ENCODE measurements at regions not wholly inside any gene's neighbourhood (a gene's known extent, or its start where the extent isn't known, plus 50 kb on each side); places are given as distances from the start of the nearest gene placed in this dataset.

DNA sequence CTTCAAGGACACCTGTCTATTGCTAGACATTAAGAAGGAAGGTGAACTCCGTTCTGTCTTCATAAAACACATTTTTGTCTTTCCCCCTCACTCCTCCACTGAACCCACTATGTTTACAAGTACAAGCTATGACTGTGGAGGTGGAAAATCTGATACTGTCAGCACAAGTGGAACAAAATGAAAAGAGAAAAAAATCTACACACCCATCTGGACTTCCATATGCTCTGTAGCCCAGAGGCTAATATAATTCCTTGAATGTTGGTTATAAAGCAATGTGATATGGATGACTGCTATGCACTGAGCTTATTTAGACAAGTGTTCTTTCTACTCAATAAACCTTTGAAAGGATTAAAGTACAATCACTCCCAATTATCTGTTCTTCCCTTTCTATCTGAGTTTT is 713.5 kb downstream of the DIAPH3 start:
- no peak for TF ChIP-seq CTCF (conservative IDR thresholded peaks at IDR 0.05)
- no peak overlapping the region for H3K23ac ChIP-seq (ENCODE audit: insufficient read length, low read depth, low read length)

More for the DNA sequence above, 713.5 kb downstream of the DIAPH3 start:
- no peak overlapping the region for H2BK15ac ChIP-seq (ENCODE audit: low read depth, low read length)
- no peaks in the 10 kb centered on the region for H3K27me3 ChIP-seq (ENCODE audit: insufficient read depth, low read length)
- H3K4me2 ChIP-seq (ENCODE audit: insufficient read depth, insufficient read length, low read length) = no peak overlapping the region
- H4K91ac ChIP-seq (ENCODE audit: insufficient read length, low read depth, low read length) = no peak overlapping the region
- H3K9me3 ChIP-seq (ENCODE audit: control insufficient read depth, low read depth, low read length) = no peaks in the 10 kb centered on the region
- Mint-ChIP-seq H3K4me3 (no peak overlapping the region), H3K4me1 (peaks cover 62 to 83% of the 10 kb centered on the region in 2 experiments), H3K9me3 (no peaks in the 10 kb centered on the region; a peak in 1 of 5 replicates), H3K27me3 (ENCODE audit: low read depth) (peaks cover 2% of the 10 kb centered on the region; the same call in 1 of the 2 replicates), H3K27ac (peak overlapping the region in 2 of 3 experiments; percentile 3 to 21; a peak in 2 of 7 replicates), H3K36me3 (ENCODE audit: insufficient read depth in 1 of 3, low read depth in 3 of 3) (peaks cover 0 to 7% (median 6%) of the 10 kb centered on the region in 3 experiments; a peak in 3 of 7 replicates)
- no peak overlapping the region for H4K5ac ChIP-seq (ENCODE audit: insufficient read length, low read depth, low read length)
- H3K27ac ChIP-seq (ENCODE audit: insufficient read length, low read depth, low read length) = no peak overlapping the region
- no peak overlapping the region for H3T11ph ChIP-seq (ENCODE audit: low read length)
- no peak overlapping the region for H3K18ac ChIP-seq (ENCODE audit: insufficient read length, low read depth, low read length)
- no peak for DNase-seq
- H3K4me1 ChIP-seq (ENCODE audit: insufficient read depth, low read length) = peaks cover 16% of the 10 kb centered on the region
- no peak overlapping the region for H4K8ac ChIP-seq (replicated peaks; ENCODE audit: insufficient read length, low read depth, low read length)
- no peak overlapping the region for H2BK120ac ChIP-seq (ENCODE audit: low read depth, low read length, poor library complexity, severe bottlenecking)
- no peak overlapping the region for H2BK20ac ChIP-seq (ENCODE audit: low read depth, low read length, poor library complexity, severe bottlenecking)
- no peaks in the 10 kb centered on the region for H3K79me2 ChIP-seq (ENCODE audit: insufficient read depth, low read length)
- peak overlapping the region; percentile 90 for H2AK5ac ChIP-seq (ENCODE audit: insufficient read length, low read length)
- no peak overlapping the region for H3K56ac ChIP-seq (ENCODE audit: insufficient read length, low read depth, low read length)
- no CpG with 5 or more reads among the region's 1 CpG for WGBS (ENCODE audit: extremely low coverage, insufficient read length, low lambda C conversion rate)
- H3K4ac ChIP-seq (ENCODE audit: low read depth, low read length) = no peak overlapping the region
- H3K9ac ChIP-seq (ENCODE audit: extremely low read depth, insufficient read length, low read length) = no peak overlapping the region
- H3K23me2 ChIP-seq (ENCODE audit: insufficient read length, low read depth, low read length, poor library complexity, severe bottlenecking) = no peaks in the 10 kb centered on the region
- H4K20me1 ChIP-seq (ENCODE audit: control insufficient read depth, insufficient read depth, insufficient read length) = no peaks in the 10 kb centered on the region
- peak overlapping the region; percentile 77 for H2BK12ac ChIP-seq (ENCODE audit: insufficient read length, low read depth, low read length)
- no peak overlapping the region for H2BK5ac ChIP-seq (ENCODE audit: insufficient read length, low read length)
- H2AFZ ChIP-seq (ENCODE audit: low read length) = no peak overlapping the region
- no peak overlapping the region for H3K14ac ChIP-seq (ENCODE audit: insufficient read depth, low read length)
- no peaks in the 10 kb centered on the region for H3K79me1 ChIP-seq (ENCODE audit: insufficient read depth, low read depth, low read length, poor library complexity, severe bottlenecking)
